HG03135 (cell line): ENCODE measurements at regions not wholly inside any gene's neighbourhood (a gene's known extent, or its start where the extent isn't known, plus 50 kb on each side); places are given as distances from the start of the nearest gene placed in this dataset.

Source experiments
- ATAC-seq: cut with Tn5 transposase; IDR thresholded peaks from one replicate; pipeline ENCODE4 v1.9.1; 2021; ENCODE audit warnings: mild to moderate bottlenecking, moderate library complexity; ENCODE audit not compliant: unreplicated experiment

DNA sequence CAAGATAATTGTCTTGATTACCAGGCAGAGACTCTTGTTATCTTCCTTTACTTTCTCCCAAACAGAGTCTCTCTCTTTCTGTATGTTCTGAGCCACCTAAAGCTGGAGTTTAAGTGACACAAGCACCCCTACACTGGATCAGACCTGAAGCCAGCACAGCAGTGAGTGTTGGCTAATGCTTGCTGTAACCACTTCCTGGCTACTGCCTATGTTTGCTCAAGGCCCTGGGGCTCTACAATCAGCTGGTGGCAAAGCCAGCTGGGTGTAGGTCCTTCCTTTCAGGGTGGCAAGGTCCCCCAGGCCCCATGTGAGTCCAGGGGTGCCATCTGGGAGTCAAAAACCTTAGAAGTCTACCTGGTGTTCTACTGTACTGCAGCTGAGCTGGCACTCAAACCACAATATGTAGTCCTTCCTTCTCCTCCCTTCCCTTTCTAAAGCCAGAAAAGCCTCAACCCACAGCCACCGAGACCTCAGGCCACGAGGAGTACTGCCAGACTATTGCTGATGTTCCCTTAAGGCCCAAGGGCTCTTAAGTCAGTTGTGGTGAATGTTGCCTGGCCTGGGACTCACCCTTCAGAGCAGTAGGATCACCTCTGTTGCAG is 416.3 kb downstream of the ADRA2A start:
- no peak for ATAC-seq

DNA sequence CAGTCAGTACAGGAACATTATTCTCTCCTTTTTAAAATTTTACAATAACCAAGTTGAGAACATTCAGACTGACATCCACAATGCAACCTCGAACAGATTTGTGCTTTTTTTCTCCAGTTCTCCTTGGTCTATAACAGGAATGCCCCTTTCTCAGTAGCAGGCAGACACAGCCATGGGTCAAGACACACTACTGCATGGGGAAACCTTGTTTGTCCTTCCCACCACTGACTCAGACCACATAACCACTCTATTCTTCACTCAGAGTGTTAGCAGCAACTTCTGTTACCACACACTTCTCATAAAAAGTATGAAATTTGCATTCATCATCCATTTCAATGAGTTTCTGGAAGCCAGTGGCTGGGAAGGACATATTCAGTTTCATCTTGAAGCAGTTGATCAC is 421.7 kb downstream of the ADRA2A start:
- ATAC-seq: no peak

DNA sequence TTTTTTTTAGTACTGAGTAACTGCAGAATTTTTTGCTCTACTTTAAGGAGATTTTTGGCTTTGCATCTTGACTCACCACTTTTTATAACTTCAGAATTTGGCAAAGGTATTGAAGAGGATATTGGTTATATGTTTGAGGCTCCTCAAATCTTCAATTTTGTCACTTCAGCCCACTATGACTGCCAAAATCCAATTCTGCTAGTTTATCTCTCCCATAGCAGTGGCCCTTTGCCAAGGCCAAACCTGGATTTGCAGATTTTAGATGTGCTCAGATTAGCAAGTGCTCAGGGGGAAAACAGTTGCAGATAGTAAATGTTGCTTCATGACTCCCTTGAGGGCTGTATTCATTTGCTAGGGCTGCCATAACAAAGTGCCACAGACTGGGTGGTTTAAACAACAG is 427.5 kb downstream of the ADRA2A start:
- ATAC-seq: no peak

DNA sequence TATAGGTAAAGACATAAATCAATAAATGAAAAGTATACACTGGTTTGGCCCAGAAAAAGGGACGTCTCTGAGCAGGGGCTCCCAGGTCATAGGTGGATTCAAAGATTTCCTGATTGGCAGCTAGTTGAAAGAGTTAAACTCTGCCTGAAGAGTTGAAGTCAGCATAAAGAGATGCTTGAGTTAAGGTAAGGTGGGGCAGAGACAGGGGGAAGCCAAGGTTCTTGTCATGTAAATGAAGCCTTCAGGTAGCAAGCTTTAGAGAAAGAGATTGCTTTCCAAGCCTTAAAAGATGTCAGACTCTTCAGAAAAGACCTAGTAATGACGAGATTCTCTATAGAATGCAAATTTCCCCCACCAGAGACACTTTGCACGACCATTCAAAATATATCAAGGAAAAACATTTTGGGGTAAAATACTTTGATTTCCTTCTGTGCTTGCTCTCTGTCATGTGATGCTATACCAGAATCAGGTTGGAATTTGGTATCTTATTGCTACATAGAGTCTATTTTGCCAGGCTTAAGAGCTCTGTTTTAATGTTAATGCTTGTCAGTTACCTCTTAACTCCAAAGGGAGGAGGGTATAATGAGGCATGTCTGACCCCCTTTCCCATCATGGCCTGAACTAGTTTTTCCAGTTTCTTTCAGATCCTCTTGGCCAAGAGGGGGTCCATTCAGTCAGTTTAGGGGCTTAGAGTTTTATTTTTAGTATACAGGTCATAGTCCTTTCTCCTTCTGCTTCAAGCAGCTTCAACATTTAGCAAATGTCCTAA is 429.6 kb downstream of the ADRA2A start:
- no peak for ATAC-seq

DNA sequence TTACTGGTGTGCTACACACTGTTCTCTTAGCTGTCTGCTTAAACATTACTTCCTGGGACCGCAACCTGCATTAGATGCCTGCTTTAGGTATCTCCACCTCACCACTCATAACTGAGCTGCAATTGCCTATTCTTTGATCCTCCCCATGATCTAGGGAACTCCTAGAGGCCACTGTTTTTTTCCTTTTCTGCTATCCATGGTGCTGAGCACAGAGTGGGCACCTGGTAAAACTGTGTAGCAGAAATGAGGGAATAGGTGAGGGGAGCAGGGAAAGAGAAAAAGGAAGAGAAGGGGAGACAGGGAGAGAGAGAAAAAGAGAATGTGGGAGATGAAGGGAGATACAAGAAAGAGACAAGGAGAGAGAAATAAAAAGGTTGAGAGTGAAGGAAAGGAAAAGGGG is 434.9 kb downstream of the ADRA2A start:
- ATAC-seq: no peak

DNA sequence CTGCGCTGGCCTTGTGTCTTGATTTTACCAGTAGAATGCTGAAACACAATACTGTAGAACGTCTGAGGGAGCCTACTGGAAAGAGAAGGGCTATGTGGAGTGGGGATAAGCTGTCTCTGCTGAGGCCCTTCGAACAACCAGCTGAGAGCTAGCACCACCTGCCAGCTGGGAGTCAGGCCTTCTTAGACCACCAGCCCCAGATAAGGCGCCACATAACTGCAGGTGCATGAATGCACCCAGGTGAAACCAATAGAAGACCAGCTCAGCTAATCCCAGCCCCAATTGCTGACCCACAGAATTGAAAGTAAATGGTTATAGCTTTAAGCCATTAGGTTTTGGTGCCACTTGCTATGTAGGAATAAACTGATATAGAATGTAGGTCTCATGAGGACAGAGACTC is 438.4 kb downstream of the ADRA2A start:
- no peak for ATAC-seq

DNA sequence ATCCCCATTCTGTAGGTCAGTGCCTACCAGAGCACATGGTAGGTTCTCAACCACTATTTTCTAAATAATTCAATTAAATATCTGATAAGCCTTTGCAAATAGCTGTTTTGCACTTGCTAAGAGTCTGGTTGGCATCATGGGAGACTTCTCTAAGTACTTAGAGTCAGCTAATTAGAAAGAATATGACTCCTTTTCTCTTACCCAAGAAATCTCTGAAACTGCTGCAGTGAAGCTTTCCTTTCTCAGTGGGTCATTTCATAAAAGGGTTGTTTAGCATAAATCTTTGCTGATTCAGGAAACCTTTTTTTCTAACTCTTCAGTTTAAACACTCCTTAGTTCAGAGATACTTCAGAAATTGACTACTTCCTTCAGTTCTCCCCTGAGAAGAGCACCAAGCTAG is 438.9 kb downstream of the ADRA2A start:
- no peak for ATAC-seq

DNA sequence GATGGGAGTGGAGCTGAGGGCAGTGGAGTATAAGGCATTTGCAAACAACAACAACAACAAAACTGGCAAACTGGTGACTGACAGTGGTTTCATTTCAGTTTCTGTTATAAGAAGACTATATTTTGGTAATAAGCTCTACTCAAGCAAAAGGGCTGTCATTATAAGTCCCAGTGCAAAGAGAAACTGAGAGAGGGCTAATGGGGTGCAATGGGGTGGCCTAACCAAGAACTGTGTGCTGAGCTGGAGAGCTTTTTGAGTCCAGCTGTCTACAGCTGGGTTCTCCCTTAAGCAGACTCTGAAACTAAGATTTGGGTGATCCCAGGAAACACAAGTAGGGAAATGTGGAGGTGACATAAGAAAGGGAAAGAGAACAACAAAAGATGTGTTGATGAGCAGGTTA is 439.3 kb downstream of the ADRA2A start:
- ATAC-seq: no peak

DNA sequence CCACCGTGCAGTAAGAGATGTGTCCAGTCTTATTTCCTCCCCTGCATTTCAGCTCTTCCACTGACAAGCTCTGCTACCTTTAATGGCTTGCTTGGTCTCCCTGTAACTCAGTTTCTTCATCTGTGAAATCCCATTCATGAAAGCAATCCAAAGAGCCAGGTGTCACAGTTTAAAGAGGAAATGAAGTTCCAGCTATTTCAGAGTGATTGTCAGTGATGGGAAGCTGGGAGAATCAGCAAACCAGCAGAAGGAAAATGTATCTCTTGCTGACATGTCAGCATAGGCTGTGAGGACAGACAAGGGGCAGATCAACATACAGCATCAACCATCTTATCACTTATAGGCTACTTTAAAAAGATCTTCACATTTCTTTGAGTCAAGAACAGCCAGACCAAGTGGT is 445.3 kb downstream of the ADRA2A start:
- ATAC-seq: no peak

DNA sequence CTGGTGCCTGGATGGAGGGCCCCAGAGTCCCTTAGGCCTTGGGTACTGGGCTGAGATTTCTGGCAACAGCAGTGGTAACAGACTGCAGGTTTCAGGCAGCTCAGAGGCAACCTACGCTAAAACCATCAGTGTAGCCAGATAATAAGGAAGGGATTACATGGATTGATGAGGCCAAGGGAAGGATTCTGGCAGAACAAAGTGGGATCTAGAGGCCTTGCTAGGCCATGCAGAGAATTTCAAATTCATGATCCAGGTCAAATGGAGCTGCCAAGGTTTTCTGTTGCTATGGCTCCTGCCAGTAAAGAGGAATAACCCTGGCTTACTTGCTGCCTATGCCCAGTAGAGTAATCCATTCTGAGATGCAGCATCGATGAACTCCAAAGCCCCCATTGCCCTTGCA is 445.7 kb downstream of the ADRA2A start:
- ATAC-seq: no peak

DNA sequence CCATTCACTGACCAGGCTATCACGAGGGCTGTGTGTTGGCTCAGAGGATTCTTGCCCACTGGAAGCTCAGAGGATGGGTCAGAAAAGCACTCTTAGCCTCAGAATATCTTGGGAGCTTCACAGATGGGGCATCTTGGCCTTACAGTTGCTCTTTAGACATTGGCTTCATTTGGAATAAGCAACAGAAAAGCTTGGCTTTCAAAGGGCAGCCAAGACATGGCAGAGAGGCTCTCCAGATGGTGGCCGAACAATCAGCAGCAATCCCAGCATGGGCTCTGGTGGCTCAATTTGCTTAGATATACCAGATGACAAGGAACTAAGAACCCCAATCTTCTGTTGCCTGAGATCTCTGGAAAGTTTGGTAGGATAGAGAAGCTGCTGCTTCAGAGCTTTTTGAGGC is 446.2 kb downstream of the ADRA2A start:
- no peak for ATAC-seq

DNA sequence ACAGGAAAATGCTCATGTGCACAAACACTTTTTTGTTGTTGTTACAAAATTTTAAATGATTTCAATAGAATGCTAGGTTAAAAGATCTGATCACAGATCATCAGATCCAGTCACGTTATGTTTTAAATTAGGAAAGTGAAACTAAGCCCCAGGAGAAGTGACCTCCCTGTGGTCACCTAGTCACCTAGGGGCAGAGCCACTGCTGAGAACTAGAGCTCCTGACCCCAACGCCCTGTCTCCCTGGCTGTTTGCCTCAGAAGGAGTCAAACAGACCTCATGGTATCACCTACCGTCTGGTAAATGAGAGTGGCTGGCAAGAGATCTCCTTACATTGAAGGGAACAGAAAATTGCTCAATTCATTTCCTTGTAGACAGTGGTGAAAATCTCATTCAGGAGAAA is 447.3 kb downstream of the ADRA2A start:
- ATAC-seq: no peak

DNA sequence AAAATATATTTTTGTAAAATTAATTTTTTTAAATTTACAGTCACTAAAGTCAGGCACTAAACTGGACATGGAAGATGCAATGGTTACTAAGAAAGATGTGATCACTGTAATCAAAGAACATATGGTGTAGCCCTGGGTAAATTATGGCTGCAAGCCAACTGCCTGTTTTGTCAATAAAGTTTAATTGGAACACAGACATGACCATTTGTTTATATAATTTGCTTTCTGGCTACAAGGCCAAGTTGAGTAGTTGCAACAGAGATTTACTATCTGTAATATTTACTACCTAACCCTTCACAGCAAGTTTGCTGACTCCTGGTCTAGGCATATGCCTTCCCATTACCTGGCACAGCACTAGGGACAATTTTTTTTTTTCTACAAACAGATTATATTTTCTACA is 448.9 kb downstream of the ADRA2A start:
- ATAC-seq: no peak

DNA sequence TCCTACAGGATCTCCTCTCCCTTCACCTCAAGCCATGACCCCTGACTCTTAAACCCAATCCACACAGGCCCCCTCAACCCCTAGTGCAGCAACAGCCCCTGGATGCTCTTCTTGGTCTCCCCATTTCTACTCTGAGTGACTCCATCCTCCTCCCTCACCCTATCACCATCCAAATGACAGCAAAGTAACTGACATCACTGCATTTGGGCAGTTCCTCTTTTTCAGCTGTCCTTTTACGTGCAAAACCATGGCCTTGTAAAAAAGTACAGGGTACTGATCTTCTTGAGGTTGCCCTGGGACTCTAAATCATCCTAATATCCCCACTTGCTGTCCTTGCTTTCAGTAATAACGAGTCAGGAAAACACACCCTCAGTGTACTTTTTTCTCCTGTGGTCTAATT is 454.9 kb downstream of the ADRA2A start:
- no peak for ATAC-seq

DNA sequence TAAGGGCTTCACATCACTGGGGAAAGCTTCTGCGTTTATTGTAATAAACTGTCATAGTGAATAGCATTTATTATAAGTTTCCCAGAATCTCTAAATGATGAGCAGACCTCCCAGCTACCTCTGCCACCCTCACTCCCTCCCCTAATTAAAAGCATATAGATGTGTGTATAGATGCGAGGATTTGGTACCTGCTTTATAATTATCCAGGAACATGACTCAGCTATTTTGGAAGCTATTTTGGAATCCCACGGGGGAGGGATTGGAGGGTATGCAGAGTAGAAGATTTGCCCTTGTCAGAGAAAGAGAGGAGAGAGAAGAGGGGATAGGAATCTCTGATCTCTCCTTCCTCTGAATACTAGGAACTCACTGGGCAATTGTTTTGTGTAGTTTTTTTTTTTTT is 455.3 kb downstream of the ADRA2A start:
- ATAC-seq: no peak

DNA sequence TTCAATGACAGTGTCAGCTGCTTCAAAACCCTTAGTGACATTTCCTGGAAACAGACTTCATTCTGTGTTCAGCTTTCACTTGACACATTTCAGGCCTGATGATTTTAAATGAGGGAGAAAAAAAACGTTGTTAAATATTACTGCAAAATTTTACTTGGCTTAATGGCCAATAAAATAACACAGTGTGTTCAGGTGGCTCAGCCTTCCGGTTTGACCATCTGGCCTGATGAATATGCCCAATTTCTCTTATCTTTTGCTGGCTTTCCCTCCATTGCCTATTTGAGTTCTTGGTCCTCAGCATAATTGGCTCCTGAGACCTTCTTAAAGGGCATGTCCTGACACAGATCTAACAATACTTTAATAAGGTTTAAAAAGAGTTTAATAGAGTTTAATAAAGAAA is 462.4 kb downstream of the ADRA2A start:
- ATAC-seq: no peak

DNA sequence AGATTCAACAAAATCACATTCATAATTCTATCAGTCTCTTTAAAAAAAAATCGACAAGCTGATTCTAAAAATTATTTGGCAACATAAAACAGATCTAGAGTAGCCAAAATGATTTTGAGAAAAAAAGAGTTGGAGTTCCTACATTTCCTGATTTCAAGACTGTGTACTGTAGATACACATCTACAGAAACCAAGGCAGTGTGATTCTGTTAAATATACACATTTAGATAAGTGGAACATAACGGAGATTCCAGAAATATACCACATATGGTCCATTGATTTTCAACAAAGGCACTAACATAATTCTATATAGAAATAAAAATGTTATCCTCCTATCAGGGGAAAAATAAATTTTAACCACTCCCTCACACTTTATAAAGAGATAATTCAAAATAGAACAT is 467.0 kb downstream of the ADRA2A start:
- no peak for ATAC-seq

DNA sequence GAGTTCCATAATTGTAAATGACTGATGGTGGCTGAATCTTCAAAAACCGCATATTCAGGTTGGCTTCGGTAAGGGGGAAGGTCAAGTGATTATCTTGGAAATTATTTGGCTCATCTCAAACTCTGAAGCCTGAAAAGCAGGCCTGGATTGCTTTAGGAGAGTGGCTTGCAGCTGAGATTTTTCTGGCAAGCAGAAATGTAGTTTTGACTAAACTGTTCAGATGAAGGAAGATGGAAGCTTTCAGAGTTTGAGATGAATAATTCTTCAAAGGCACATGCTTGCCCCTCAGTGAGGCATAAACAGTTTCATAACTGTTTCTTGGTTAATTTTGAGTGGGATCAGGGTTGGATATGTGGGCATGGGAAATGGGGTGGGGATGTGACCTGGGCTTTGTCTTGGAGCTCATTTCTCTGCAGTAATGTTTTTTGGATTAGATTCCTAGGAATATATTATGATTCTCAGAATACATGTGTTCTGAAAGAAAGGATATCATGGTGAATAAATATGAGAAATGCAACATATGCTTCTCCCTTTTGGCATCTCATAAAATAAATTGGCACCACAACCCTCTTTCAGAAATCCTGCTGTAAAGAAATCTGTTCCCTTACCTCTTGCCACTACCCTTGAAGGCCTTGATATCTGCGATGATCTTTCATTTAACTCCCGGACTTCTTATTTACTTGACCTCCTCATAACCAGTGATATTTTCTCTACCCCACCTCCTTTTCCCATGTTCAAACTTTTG is 469.2 kb downstream of the ADRA2A start:
- ATAC-seq: no peak

DNA sequence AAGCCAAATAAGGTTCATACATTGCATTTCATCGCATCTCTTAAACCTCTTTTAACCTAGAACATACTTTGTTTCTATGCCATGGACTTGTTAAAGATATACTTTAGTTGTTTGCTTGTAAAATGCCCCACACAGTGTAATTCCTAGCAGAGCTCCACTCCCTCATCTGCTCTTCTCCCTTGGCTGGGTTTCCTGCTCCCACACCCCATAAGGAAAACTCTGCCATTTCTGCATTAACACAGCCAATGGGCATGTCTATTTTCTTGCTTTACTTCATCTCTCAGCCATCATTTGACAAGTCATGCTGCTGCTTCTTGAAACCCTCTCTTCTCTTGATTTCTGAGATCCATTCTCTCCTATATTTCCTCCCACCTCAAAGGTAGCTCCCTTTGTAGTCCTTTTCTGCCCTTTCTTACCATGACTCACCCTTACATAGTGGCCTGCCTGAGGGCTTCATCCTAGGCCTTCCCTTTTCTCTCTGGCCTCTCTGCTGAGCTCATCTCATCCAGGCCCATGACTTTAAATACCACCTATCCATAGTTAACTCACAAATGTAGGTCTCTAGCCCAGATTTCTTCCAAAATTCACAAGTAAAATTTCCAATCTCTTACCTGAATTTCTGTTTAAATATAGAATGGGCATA is 471.4 kb downstream of the ADRA2A start:
- ATAC-seq: no peak

DNA sequence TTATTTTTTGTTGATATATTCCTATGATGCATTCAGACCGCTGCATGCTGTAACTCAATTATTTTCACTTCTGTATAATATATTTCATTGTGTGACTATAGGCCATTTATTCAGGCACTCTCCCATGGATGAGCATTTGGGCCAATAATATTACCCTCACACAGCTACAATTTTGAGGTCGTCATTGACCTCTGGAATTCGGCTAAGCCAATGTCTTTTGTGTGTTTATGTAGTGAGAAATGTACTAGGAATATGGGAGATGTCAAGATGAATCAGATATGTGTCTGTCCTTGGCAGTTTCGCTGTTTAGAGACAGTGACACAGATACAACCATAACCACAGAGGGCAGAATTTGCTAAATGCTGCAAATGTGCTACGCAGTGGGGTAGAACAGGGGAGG is 474.2 kb downstream of the ADRA2A start:
- no peak for ATAC-seq

DNA sequence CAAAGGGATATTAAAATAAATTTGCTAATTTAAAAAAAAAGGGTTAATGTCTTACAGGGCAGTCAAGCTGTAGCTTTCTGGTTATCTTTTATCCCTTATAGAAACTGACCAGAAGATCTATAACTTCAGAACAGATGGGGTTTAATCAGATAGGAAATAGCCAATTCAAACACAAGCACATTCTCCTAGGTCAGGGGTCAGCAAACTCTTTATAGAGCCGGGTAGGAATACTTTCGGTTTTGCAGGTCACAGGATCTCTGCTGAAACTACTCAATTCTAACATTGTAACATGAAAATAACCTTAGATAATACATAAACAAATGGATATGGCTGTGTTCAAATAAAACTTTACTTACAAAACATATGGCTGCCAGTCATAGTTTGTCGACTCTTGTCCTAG is 479.8 kb downstream of the ADRA2A start:
- no peak for ATAC-seq

DNA sequence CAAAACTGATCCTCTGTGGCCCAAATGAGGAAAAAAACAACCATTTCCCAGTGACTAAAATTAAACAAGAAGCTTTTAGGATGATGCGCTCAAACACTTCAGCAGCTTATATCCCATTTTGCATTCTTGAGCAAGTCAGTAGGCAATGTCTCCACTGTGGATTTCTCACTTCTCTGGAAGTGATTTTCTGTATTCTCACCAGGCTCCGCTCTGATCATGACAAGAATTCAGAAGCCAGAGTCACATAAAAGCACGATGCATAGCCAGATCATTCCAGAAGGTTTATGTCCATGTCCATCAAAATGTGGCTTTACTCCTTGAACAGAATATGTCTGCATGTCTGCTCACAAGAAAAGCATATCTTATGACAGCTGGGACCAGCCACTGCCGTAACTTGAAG is 481.4 kb downstream of the ADRA2A start:
- ATAC-seq: no peak
